ENCODE measurements at regions not wholly inside any gene's neighbourhood (a gene's known extent, or its start where the extent isn't known, plus 50 kb on each side); places are given as distances from the start of the nearest gene placed in this dataset.

DNA sequence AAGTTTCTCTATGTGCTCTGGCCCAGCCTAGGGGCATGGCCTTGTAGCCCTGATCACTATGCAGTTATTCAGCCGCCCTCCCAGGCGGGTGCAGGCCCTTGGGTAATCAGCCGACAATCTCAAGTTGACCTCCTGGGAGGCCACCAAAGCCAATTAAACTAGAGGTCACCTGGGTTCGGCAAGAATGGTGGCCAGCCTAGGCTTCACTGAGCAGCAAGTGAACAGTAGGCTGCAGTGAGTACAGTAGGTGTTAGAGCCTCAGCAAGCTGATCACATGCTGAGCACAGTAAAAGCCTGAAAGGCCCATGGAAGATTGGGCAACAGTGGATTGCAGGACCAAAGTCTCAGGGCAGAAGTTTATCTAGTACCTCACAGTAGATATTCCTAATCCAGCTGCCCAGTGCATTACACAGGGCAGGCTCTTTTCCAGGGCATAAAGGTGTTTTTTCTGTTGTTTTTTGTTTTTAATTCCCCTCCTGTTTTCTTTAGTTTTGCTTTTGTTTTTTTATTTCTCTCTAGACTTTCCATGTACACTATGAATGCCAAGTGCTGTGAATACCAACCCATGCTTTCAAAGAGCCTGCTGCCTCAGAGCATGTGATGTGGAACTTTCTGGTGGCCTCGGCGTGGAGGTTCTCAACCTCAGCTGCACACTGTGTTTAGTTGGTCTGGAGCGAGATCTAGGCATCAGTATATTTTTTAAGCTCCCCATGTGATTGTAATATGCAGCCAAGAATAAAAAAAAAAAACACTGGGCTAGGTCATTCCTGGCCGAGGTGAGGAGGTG, 55.9 kb upstream of the ATL2 start:
- TF ChIP-seq, protein P1, sequence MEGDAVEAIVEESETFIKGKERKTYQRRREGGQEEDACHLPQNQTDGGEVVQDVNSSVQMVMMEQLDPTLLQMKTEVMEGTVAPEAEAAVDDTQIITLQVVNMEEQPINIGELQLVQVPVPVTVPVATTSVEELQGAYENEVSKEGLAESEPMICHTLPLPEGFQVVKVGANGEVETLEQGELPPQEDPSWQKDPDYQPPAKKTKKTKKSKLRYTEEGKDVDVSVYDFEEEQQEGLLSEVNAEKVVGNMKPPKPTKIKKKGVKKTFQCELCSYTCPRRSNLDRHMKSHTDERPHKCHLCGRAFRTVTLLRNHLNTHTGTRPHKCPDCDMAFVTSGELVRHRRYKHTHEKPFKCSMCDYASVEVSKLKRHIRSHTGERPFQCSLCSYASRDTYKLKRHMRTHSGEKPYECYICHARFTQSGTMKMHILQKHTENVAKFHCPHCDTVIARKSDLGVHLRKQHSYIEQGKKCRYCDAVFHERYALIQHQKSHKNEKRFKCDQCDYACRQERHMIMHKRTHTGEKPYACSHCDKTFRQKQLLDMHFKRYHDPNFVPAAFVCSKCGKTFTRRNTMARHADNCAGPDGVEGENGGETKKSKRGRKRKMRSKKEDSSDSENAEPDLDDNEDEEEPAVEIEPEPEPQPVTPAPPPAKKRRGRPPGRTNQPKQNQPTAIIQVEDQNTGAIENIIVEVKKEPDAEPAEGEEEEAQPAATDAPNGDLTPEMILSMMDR (IDR thresholded peaks at IDR 0.05; ENCODE audit: low read depth, low read length): no peak
- DNase-seq (ENCODE audit: low read depth in 2 of 2): no peak
- H3K4me3 ChIP-seq (replicated peaks in 1 of 2; ENCODE audit: low read depth in 2 of 2, low read length in 2 of 2): no peak overlapping the region

DNA sequence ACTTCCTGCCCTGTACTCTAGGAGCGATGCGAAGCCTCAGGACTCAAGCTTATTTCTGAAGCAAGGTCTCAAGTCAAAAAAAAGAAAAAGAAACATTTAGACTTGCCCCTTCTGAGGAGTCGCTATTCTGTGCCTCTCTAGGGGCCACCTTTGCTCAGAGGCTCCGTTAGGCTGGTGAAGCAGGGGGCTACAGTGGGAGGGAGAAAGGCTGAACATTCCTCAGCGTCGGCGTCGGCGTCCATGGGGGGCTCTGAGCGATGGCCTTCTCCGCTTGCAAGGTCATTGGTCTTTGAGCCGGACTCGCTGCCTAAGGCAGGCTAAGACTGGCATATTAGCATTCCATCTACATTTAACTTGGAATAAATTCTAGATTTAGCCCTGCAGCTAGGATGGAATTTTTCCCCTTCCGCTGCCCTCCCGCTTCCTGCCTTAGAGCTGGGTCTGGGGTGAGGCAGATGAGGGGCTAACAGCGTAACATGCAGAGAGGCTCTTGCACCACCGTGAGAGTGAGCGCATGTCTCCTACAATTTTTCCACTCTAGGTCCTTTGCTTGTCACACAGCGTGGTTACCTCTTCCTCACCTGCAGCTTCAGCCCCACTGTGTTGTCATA, 53.6 kb upstream of the ATL2 start:
- no peak for DNase-seq (ENCODE audit: low read depth in 2 of 2)
- no peak overlapping the region for H3K4me3 ChIP-seq (replicated peaks in 1 of 2; ENCODE audit: low read depth in 2 of 2, low read length in 2 of 2)
- TF ChIP-seq, protein P1 (IDR thresholded peaks at IDR 0.05; ENCODE audit: low read depth, low read length): no peak

DNA sequence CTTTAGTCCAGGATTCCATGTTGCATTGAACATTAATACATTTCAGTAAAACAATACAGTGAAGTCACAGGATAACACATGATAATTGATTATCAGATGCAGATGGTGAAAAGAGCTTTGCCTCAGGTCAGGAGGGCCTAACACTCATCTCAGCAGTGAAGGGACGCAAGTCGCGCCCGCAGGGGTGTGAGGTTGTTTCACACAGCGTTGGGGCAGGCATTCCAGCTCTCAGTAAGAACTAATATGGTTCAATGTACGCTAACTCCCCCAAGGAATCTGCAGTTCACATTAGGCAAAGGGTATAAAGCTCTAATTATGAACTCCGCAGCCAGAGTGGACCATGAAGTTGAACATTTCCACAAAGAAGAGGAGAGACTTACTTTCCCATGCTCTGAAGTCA, 53.1 kb upstream of the ATL2 start:
- no peak for DNase-seq (ENCODE audit: low read depth in 2 of 2)
- TF ChIP-seq, protein P1 (IDR thresholded peaks at IDR 0.05; ENCODE audit: low read depth, low read length): no peak
- no peak overlapping the region for H3K4me3 ChIP-seq (replicated peaks in 1 of 2; ENCODE audit: low read depth in 2 of 2, low read length in 2 of 2)

DNA sequence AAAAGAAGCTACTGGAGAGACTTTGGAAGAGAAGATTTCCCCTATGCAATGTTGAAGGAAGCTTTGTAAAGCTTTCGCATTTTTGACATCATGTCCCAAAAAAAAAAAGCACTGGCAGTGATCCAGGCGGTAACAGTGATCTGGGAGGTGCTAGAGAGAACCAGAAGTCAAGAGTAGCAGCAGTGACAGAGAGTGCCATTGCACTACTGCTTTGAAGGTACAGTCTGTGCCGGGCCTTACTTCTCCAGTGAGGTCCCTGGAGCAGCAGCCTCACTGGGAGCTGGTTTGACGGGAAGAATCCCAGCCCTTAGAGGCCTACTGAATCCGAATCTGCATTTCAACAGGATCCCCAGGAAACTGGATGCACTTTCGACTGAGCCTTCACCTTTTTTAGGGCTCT, 50.9 kb upstream of the ATL2 start:
- TF ChIP-seq, protein P1 (IDR thresholded peaks at IDR 0.05; ENCODE audit: low read depth, low read length): no peak
- no peak for DNase-seq (ENCODE audit: low read depth in 2 of 2)
- H3K4me3 ChIP-seq (replicated peaks in 1 of 2; ENCODE audit: low read depth in 2 of 2, low read length in 2 of 2): no peak overlapping the region

DNA sequence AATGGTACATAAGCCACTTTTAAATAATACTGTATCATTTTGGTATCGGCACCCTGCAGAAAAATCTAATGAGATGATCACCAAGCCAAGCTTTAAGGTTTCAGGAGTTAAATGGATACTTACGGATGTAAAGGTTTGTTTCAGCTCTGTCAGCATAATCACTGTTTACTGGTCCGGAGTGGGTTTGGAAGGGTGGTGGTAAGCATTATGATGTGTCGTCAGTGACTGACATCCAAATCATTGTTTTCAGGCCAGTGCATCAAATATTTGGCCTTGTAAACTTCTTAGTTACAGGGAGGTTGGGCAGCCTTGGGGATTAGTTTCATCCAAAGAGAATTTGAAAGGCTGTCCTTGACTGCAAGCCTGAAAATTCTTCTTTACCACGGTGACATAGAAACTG, 50.0 kb upstream of the ATL2 start:
- no peak overlapping the region for H3K4me3 ChIP-seq (replicated peaks in 1 of 2; ENCODE audit: low read depth in 2 of 2, low read length in 2 of 2)
- TF ChIP-seq, protein P1 (IDR thresholded peaks at IDR 0.05; ENCODE audit: low read depth, low read length): no peak

More for the DNA sequence above, 50.0 kb upstream of the ATL2 start:
- DNase-seq (ENCODE audit: low read depth in 2 of 2): no peak
